ENCODE measurements at regions not wholly inside any gene's neighbourhood (a gene's known extent, or its start where the extent isn't known, plus 50 kb on each side); places are given as distances from the start of the nearest gene placed in this dataset.

GRCh38 chr5:152102057-152102456 is 177.4 kb upstream of the GLRA1 start (continued):
- TF ChIP-seq POLR2AphosphoS2 (IDR thresholded peaks at IDR 0.05; ENCODE audit: low read depth, low read length) = no peak
- TF ChIP-seq POLR2A (IDR thresholded peaks at IDR 0.05; ENCODE audit: low read depth, low read length) = no peak
- no peak for TF ChIP-seq RCOR1 (conservative IDR thresholded peaks at IDR 0.05; ENCODE audit: low read depth, low read length)
- TF ChIP-seq IKZF1 (conservative IDR thresholded peaks at IDR 0.05) = no peak
- TF ChIP-seq MTA2 (IDR thresholded peaks at IDR 0.05; ENCODE audit: low read depth) = no peak
- TF ChIP-seq POU2F2 (IDR thresholded peaks at IDR 0.05; ENCODE audit: borderline replicate concordance, low read depth, low read length) = no peak
- TF ChIP-seq SREBF1 (IDR thresholded peaks at IDR 0.05; ENCODE audit: low read length) = no peak
- TF ChIP-seq SUPT20H (IDR thresholded peaks at IDR 0.05; ENCODE audit: borderline replicate concordance, control insufficient read depth, low read depth, low read length) = no peak
- TF ChIP-seq CHD2 (IDR thresholded peaks at IDR 0.05; ENCODE audit: borderline replicate concordance, low read depth, low read length) = no peak

DNA sequence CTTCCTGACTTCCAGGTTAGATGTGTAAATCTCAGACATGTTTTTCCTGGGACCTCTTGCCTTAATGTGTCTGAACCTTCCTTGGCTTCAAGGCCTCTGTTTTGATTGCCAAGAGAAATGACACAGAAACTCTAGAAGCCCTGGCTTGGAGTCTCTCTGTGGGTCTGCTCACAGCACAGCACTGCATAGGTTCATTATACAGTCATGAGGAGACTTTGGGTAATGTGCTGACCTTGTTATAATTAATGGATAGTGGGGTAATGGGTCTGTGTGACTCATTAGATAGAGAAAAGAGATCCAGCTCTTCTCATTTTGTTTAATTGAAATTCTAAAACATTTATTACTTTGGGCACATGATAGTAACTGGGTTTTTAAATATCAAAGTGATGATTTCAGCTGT is 175.8 kb upstream of the GLRA1 start:
- in situ Hi-C loops (cut with MboI) = no loop called here
- no peak overlapping the region for H3K9ac ChIP-seq (ENCODE audit: control insufficient read depth, insufficient read depth, low read length)
- H3K4me2 ChIP-seq (ENCODE audit: control insufficient read depth, insufficient read depth) = no peak overlapping the region
- FAIRE-seq = no peak
- CTCF ChIA-PET = interaction anchor here (0.7 kb wide), 1 partner anchor 12 kb away, joined by 4 read pairs; no protein-coding TSS in a partner anchor
- no peaks in the 10 kb centered on the region for H3K36me3 ChIP-seq (ENCODE audit: control insufficient read depth in 2 of 2, insufficient read depth in 2 of 2, low read length in 1 of 2)
- DNase-seq (ENCODE audit: low read depth, low spot score) = no peak
- no peaks in the 10 kb centered on the region for H3K27me3 ChIP-seq (replicated peaks in 1 of 2; ENCODE audit: control insufficient read depth in 2 of 2, insufficient read depth in 2 of 2, low read length in 1 of 2)
- BruUV-seq (replicated peaks) = no TSS peak
- SMC1A ChIA-PET (ENCODE audit: uncharacterized antibody, unreplicated experiment) = no interaction called here
- POLR2A ChIA-PET = no interaction called here
- no peaks in the 10 kb centered on the region; the same call in 2 of the 3 replicates for H3K9me3 ChIP-seq (replicated peaks; ENCODE audit: control insufficient read depth, insufficient read depth, low read length)
- RAD21 ChIA-PET (ENCODE audit: unreplicated experiment) = no interaction called here
- H3K79me2 ChIP-seq (ENCODE audit: control insufficient read depth, insufficient read depth, low read length) = no peaks in the 10 kb centered on the region
- H3K4me3 ChIP-seq = no peak overlapping the region
- H3K4me1 ChIP-seq (ENCODE audit: control insufficient read depth, insufficient read depth, low read length) = no peaks in the 10 kb centered on the region
- H4K20me1 ChIP-seq (ENCODE audit: control insufficient read depth, insufficient read depth) = no peaks in the 10 kb centered on the region
- no peak overlapping the region for H2AFZ ChIP-seq (ENCODE audit: control insufficient read depth, low read depth, low read length)
- intact Hi-C loops (cut with micrococcal nuclease; ENCODE audit: unreplicated experiment) = no loop called here
- H3K27ac ChIP-seq (ENCODE audit: control insufficient read depth, insufficient read depth) = no peak overlapping the region
- ATAC-seq = no peak
- TF ChIP-seq ATF7 (IDR thresholded peaks at IDR 0.05; ENCODE audit: low read depth) (no peak), NFXL1 (IDR thresholded peaks at IDR 0.05; ENCODE audit: borderline replicate concordance) (no peak), NRF1 (conservative IDR thresholded peaks at IDR 0.05; ENCODE audit: low read depth, low read length) (no peak), BCL11A (IDR thresholded peaks at IDR 0.05; ENCODE audit: low read depth, low read length) (no peak), IKZF1 (conservative IDR thresholded peaks at IDR 0.05) (no peak), SIN3A (IDR thresholded peaks at IDR 0.05; ENCODE audit: low read depth, low read length) (no peak), JUNB (IDR thresholded peaks at IDR 0.05) (no peak), EP300 (IDR thresholded peaks at IDR 0.05; ENCODE audit: borderline replicate concordance in 1 of 2, control insufficient read depth in 1 of 2, low read depth in 2 of 2, low read length in 2 of 2) (no peak), SREBF2 (IDR thresholded peaks at IDR 0.05; ENCODE audit: low read length) (no peak), ESRRA (IDR thresholded peaks at IDR 0.05; ENCODE audit: low read length) (no peak), STAT1 (conservative IDR thresholded peaks at IDR 0.05) (no peak), KLF5 (IDR thresholded peaks at IDR 0.05; ENCODE audit: partially characterized antibody) (no peak), HCFC1 (IDR thresholded peaks at IDR 0.05; ENCODE audit: low read length) (no peak), NR2C2 (IDR thresholded peaks at IDR 0.05; ENCODE audit: borderline replicate concordance, control insufficient read depth, insufficient read length, low read depth) (no peak)
- TF ChIP-seq, protein P1, sequence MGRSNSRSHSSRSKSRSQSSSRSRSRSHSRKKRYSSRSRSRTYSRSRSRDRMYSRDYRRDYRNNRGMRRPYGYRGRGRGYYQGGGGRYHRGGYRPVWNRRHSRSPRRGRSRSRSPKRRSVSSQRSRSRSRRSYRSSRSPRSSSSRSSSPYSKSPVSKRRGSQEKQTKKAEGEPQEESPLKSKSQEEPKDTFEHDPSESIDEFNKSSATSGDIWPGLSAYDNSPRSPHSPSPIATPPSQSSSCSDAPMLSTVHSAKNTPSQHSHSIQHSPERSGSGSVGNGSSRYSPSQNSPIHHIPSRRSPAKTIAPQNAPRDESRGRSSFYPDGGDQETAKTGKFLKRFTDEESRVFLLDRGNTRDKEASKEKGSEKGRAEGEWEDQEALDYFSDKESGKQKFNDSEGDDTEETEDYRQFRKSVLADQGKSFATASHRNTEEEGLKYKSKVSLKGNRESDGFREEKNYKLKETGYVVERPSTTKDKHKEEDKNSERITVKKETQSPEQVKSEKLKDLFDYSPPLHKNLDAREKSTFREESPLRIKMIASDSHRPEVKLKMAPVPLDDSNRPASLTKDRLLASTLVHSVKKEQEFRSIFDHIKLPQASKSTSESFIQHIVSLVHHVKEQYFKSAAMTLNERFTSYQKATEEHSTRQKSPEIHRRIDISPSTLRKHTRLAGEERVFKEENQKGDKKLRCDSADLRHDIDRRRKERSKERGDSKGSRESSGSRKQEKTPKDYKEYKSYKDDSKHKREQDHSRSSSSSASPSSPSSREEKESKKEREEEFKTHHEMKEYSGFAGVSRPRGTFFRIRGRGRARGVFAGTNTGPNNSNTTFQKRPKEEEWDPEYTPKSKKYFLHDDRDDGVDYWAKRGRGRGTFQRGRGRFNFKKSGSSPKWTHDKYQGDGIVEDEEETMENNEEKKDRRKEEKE (IDR thresholded peaks at IDR 0.05) = no peak
- TF ChIP-seq, protein P2, sequence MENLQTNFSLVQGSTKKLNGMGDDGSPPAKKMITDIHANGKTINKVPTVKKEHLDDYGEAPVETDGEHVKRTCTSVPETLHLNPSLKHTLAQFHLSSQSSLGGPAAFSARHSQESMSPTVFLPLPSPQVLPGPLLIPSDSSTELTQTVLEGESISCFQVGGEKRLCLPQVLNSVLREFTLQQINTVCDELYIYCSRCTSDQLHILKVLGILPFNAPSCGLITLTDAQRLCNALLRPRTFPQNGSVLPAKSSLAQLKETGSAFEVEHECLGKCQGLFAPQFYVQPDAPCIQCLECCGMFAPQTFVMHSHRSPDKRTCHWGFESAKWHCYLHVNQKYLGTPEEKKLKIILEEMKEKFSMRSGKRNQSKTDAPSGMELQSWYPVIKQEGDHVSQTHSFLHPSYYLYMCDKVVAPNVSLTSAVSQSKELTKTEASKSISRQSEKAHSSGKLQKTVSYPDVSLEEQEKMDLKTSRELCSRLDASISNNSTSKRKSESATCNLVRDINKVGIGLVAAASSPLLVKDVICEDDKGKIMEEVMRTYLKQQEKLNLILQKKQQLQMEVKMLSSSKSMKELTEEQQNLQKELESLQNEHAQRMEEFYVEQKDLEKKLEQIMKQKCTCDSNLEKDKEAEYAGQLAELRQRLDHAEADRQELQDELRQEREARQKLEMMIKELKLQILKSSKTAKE (IDR thresholded peaks at IDR 0.05; ENCODE audit: low read depth, poor library complexity, severe bottlenecking) = no peak
